Mesenchymal stem cell (in vitro differentiated cells and primary cell): ENCODE measurements at regions not wholly inside any gene's neighbourhood (a gene's known extent, or its start where the extent isn't known, plus 50 kb on each side); places are given as distances from the start of the nearest gene placed in this dataset.

ENCODE experiments used
- DNase-seq: peaks from one replicate; pipeline ENCODE4 v3.0.0-alpha.2; 2013
- H2AFZ ChIP-seq: one replicate; pipeline ENCODE4 v1.6.1; 2013; ENCODE audit warnings: low read depth, mild to moderate bottlenecking, control low read depth, inconsistent platforms, low read length, moderate library complexity
- H2AK5ac ChIP-seq: 2 replicates; pipeline ENCODE4 v1.6.1; 2013; ENCODE audit warnings: low read length, moderate library complexity, mild to moderate bottlenecking, inconsistent platforms; ENCODE audit not compliant: severe bottlenecking
- H2BK120ac ChIP-seq: one replicate; pipeline ENCODE4 v1.6.1; 2013; ENCODE audit warnings: low read depth, mild to moderate bottlenecking, inconsistent platforms, low read length, moderate library complexity
- H2BK12ac ChIP-seq, 2 experiments: one replicate each; pipeline ENCODE4 v1.6.1; 2013; ENCODE audit warnings: inconsistent platforms in 2 of 2, low read length in 2 of 2, mild to moderate bottlenecking in 2 of 2, moderate library complexity in 2 of 2, control low read depth in 1 of 2
- H2BK15ac ChIP-seq: one replicate; pipeline ENCODE4 v1.6.1; 2013; ENCODE audit warnings: mild to moderate bottlenecking, low read depth, inconsistent platforms; ENCODE audit not compliant: poor library complexity, severe bottlenecking
- H2BK5ac ChIP-seq: 2 replicates; pipeline ENCODE4 v1.6.1; 2013; ENCODE audit warnings: low read depth, mild to moderate bottlenecking, low read length, control low read depth, inconsistent platforms; ENCODE audit not compliant: poor library complexity, severe bottlenecking
- H3K14ac ChIP-seq, 2 experiments: one replicate each; pipeline ENCODE4 v1.6.1; 2013; ENCODE audit warnings: inconsistent platforms in 2 of 2, low read length in 2 of 2, control low read depth in 1 of 2, mild to moderate bottlenecking in 1 of 2, moderate library complexity in 1 of 2
- H3K18ac ChIP-seq, 2 experiments: one replicate each; pipeline ENCODE4 v1.6.1; 2013; ENCODE audit warnings: inconsistent platforms in 2 of 2, low read length in 2 of 2, control low read depth in 1 of 2, low read depth in 1 of 2, mild to moderate bottlenecking in 1 of 2
- H3K23ac ChIP-seq, 2 experiments: one replicate each; pipeline ENCODE4 v1.6.1; 2013; ENCODE audit warnings: inconsistent platforms in 2 of 2, low read length in 2 of 2, mild to moderate bottlenecking in 2 of 2, moderate library complexity in 2 of 2, control low read depth in 1 of 2
- H3K27ac ChIP-seq: 2 replicates; pipeline ENCODE4 v1.5.1; 2013; ENCODE audit warnings: mild to moderate bottlenecking, moderate library complexity, low read length, control low read depth, inconsistent platforms; ENCODE audit not compliant: poor library complexity, severe bottlenecking
- H3K27me3 ChIP-seq, 2 experiments: 2 replicates each; pipeline versions ENCODE4 v1.6.1 to v1.7.0; 2013; ENCODE audit warnings: low read length in 2 of 2, mild to moderate bottlenecking in 2 of 2, moderate library complexity in 2 of 2, control low read depth in 1 of 2, inconsistent platforms in 1 of 2; ENCODE audit not compliant: control insufficient read depth in 1 of 2, insufficient read depth in 1 of 2
- H3K36me3 ChIP-seq, 2 experiments: 2 replicates each; pipeline versions ENCODE4 v1.6.1 to v1.7.0; 2013; ENCODE audit warnings: low read length in 2 of 2, control low read depth in 1 of 2, inconsistent platforms in 1 of 2, low read depth in 1 of 2, mild to moderate bottlenecking in 1 of 2; ENCODE audit not compliant: insufficient read depth in 2 of 2, control insufficient read depth in 1 of 2
- H3K4ac ChIP-seq, 2 experiments: one replicate each; pipeline ENCODE4 v1.6.1; 2013; ENCODE audit warnings: inconsistent platforms in 2 of 2, low read length in 2 of 2, mild to moderate bottlenecking in 2 of 2, moderate library complexity in 2 of 2, control low read depth in 1 of 2, low read depth in 1 of 2
- H3K4me1 ChIP-seq: 2 replicates; pipeline ENCODE4 v1.6.1; 2013; ENCODE audit warnings: low read depth, low read length, control low read depth; ENCODE audit not compliant: control insufficient read depth, insufficient read depth
- H3K4me2 ChIP-seq: 2 replicates; pipeline ENCODE4 v1.6.1; 2013; ENCODE audit warnings: low read length, mild to moderate bottlenecking, inconsistent platforms; ENCODE audit not compliant: poor library complexity, severe bottlenecking
- H3K4me3 ChIP-seq, 2 experiments: 2 replicates each; pipeline versions ENCODE4 v1.5.1 to v1.7.0; 2013; ENCODE audit warnings: low read length in 2 of 2, mild to moderate bottlenecking in 2 of 2, control low read depth in 1 of 2, low read depth in 1 of 2; ENCODE audit not compliant: insufficient read depth in 1 of 2
- H3K79me1 ChIP-seq: replicated peaks from 2 replicates; pipeline ENCODE4 v1.6.1; 2013; ENCODE audit warnings: mild to moderate bottlenecking, control low read depth, low read length, inconsistent platforms; ENCODE audit not compliant: poor library complexity, severe bottlenecking
- H3K9ac ChIP-seq: 2 replicates; pipeline ENCODE4 v1.7.0; 2013; ENCODE audit warnings: mild to moderate bottlenecking, low read length, moderate library complexity
- H3K9me3 ChIP-seq: 2 replicates; pipeline ENCODE4 v1.7.0; 2013; ENCODE audit warnings: mild to moderate bottlenecking, low read length; ENCODE audit not compliant: control insufficient read depth
- H4K8ac ChIP-seq: one replicate; pipeline ENCODE4 v1.6.1; 2013; ENCODE audit warnings: inconsistent platforms, mild to moderate bottlenecking, low read length, moderate library complexity
- H4K91ac ChIP-seq: one replicate; pipeline ENCODE4 v1.6.1; 2013; ENCODE audit warnings: mild to moderate bottlenecking, low read length, inconsistent platforms
- WGBS: methylation state at CpG from one replicate; pipeline ENCODE4 v1.1.7; 2013; ENCODE audit warnings: mixed read lengths; 5-methylcytosine and 5-hydroxymethylcytosine counted together

DNA sequence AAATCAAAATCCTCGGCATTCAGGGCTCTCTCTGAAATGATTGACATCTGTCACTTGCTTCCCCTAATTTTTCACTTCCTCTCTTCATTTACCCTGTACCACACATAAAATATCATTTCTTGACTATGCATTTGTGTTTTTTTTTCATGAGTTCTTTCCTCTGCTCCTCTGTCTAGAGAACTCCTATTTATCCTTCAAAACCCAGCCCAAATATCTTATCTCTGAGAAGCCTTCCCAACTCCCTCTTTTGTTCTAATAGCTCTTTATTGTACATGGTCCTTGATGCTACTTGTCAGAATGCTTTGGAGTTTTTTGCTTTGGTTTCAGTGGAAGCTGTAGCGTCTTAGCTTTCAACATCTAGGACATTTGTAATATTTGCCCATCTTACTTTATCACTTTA lies 190.2 kb upstream of the CTBP2 start:
- Histone ChIP-seq H2AFZ (no peak overlapping the region), H2BK120ac (no peak overlapping the region), H3K4me2 (no peak overlapping the region), H3K9me3 (no peaks in the 10 kb centered on the region), H3K36me3 (no peaks in the 10 kb centered on the region), H3K4me1 (no peaks in the 10 kb centered on the region), H4K8ac (no peak overlapping the region), H2BK15ac (no peak overlapping the region), H3K14ac (no peak overlapping the region), H3K27me3 (peaks cover 0 to 2% of the 10 kb centered on the region in 2 experiments), H2AK5ac (no peak overlapping the region), H2BK5ac (no peak overlapping the region), H4K91ac (no peak overlapping the region), H3K18ac (no peak overlapping the region), H3K4me3 (no peak overlapping the region), H2BK12ac (no peak overlapping the region), H3K79me1 (no peaks in the 10 kb centered on the region), H3K9ac (no peak overlapping the region), H3K27ac (no peak overlapping the region), H3K4ac (no peak overlapping the region), H3K23ac (no peak overlapping the region)
- no peak for DNase-seq
- 82% methylated on average over 1 of the region's 2 CpGs for WGBS

DNA sequence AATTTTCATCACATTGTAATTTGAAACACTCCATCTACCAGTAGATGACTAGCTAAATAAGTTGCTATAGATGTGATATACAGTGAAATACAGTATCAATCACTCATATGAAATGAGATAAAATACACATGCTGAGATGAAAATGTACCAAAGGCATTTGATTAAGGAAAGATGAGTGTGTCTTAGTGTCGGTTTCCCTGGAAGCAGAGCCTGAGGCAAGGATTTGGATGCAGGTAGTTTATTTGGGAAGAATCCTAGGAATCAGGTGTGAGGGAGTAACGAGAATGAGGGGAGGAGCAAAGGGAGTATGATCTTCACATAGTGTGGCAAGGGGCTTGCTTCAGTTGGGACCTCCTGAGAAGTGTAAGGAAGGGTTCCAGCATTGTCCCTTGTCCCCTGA lies 188.2 kb upstream of the CTBP2 start:
- H2AK5ac ChIP-seq: no peak overlapping the region

DNA sequence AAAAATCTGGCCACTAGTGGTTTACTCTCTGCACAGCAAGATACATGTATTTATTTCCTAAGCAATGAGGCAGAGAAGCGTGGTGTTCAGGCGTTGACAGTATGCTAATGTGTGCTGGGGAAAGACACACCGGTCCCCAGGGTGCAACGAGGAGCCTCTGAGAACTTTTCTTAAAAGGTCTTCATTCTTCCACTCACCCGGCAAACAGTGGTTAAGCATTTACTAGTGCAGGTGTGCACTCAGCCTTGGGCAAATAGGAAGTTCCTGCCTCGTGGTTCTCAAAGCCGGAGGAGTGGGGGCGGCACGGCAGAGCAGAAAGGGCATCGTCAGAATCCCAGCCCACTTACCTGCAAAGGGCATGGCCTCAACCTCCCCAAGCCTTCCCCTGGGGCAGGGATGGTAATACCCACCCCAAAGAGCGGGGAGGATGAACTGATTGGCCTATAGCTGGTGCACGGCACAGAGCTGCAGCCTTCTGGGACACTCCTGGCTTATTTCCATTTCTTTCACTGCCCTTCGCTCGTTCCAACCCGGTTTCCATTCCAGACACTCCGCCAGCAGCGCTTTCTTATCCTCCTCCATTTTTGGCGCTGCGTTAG lies 184.3 kb upstream of the CTBP2 start:
- no peaks in the 10 kb centered on the region for H3K36me3 ChIP-seq
- H3K79me1 ChIP-seq: no peaks in the 10 kb centered on the region
- H4K8ac ChIP-seq: no peak overlapping the region
- H3K9me3 ChIP-seq: no peaks in the 10 kb centered on the region
- no peak overlapping the region for H2BK120ac ChIP-seq
- H3K4me3 ChIP-seq: peak overlapping the region in 1 of 2 experiments; percentile 31
- no peak overlapping the region for H3K4me2 ChIP-seq
- no peak overlapping the region for H2BK15ac ChIP-seq
- H2AFZ ChIP-seq: no peak overlapping the region
- H3K27ac ChIP-seq: no peak overlapping the region
- WGBS: 83% methylated on average over 19 of the region's 19 CpGs
- H3K4ac ChIP-seq: no peak overlapping the region
- H2AK5ac ChIP-seq: no peak overlapping the region
- no peak overlapping the region for H3K9ac ChIP-seq
- H2BK12ac ChIP-seq: no peak overlapping the region
- no peak for DNase-seq
- peaks cover 2% of the 10 kb centered on the region for H3K4me1 ChIP-seq
- no peak overlapping the region for H3K14ac ChIP-seq
- peaks cover 3 to 6% of the 10 kb centered on the region in 2 experiments for H3K27me3 ChIP-seq
- H4K91ac ChIP-seq: no peak overlapping the region
- H3K18ac ChIP-seq: no peak overlapping the region
- no peak overlapping the region for H3K23ac ChIP-seq
- no peak overlapping the region for H2BK5ac ChIP-seq

More for the DNA sequence above, 188.2 kb upstream of the CTBP2 start:
- H4K91ac ChIP-seq: no peak overlapping the region
- H2BK120ac ChIP-seq: no peak overlapping the region
- no peaks in the 10 kb centered on the region for H3K36me3 ChIP-seq
- H2AFZ ChIP-seq: no peak overlapping the region
- H3K14ac ChIP-seq: no peak overlapping the region
- WGBS: 48% methylated on average over 2 of the region's 2 CpGs
- no peak overlapping the region for H4K8ac ChIP-seq
- H3K27me3 ChIP-seq: peaks cover 3 to 6% of the 10 kb centered on the region in 2 experiments
- no peak overlapping the region for H2BK15ac ChIP-seq
- no peaks in the 10 kb centered on the region for H3K79me1 ChIP-seq
- no peak overlapping the region for H3K9ac ChIP-seq
- H3K27ac ChIP-seq: no peak overlapping the region
- no peak overlapping the region for H2BK5ac ChIP-seq
- no peak for DNase-seq
- H2BK12ac ChIP-seq: no peak overlapping the region
- H3K23ac ChIP-seq: no peak overlapping the region
- H3K4ac ChIP-seq: no peak overlapping the region
- H3K4me2 ChIP-seq: no peak overlapping the region
- no peaks in the 10 kb centered on the region for H3K9me3 ChIP-seq
- H3K4me3 ChIP-seq: no peak overlapping the region
- H3K4me1 ChIP-seq: peaks cover 2% of the 10 kb centered on the region
- no peak overlapping the region for H3K18ac ChIP-seq

DNA sequence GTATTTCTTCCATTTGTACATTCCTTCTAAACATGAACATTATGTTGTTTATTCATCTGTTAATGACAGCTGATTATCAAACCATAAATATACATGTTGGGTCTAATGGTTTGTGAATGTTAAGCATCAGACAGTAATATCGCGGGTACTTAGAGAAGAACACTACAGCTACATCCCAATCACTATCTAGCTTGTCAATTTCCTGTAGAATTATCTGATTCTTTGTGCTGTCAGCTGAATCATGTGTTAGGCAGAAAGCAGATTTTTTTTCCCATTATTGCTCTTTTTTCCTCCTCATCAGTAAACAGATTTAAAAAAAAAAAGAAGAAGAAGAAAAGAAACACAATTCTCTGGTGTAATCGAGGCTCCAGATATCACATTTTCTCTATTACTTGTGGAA lies 183.6 kb upstream of the CTBP2 start:
- Histone ChIP-seq H2BK12ac (no peak overlapping the region), H2BK5ac (no peak overlapping the region), H3K79me1 (no peaks in the 10 kb centered on the region), H3K4me3 (no peak overlapping the region), H3K27me3 (peaks cover 3 to 6% of the 10 kb centered on the region in 2 experiments), H3K36me3 (no peaks in the 10 kb centered on the region), H2AFZ (no peak overlapping the region), H2BK120ac (no peak overlapping the region), H2AK5ac (no peak overlapping the region), H3K23ac (no peak overlapping the region), H3K4ac (no peak overlapping the region), H3K9ac (no peak overlapping the region), H3K4me2 (no peak overlapping the region), H3K9me3 (no peaks in the 10 kb centered on the region), H2BK15ac (no peak overlapping the region), H3K4me1 (peaks cover 2% of the 10 kb centered on the region), H3K27ac (no peak overlapping the region), H3K14ac (no peak overlapping the region), H4K8ac (no peak overlapping the region), H3K18ac (no peak overlapping the region), H4K91ac (no peak overlapping the region)
- WGBS: 83% methylated on average over 1 of the region's 3 CpGs
- no peak for DNase-seq
